Stimulated activated naive CD4-positive, alpha-beta T cell treated with Interleukin-2 at 50 U/mL for 16 hours (primary cell): ENCODE measurements at regions not wholly inside any gene's neighbourhood (a gene's known extent, or its start where the extent isn't known, plus 50 kb on each side); places are given as distances from the start of the nearest gene placed in this dataset.
"Not testable (repeated sequence)": the region's sequence is repeated elsewhere in the genome, so short reads cannot be mapped to it uniquely, and the experiment has no call there.

ENCODE experiments used
- DNase-seq: peaks from one replicate; lab custom pipeline; 2025; lab: John Stamatoyannopoulos, UW

DNA sequence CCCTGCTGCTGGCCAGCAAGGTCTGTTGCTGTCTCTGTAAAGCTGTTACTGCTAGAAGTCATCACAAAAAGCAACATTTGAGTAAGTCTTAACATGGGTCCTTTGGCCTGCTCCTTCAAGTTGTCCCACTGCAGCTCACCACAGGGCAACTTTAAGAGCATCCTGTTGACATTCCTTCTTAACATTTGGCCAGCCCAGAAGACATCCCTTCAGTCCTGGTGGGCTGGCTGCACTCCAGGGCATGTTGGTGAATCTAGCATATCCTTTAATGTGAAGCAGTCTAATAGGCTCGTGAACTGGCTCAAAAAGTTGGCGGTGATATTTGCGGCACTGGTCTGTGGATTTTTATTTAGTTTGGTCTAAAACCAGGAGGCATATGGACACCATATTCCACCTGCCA lies 92.2 kb upstream of the MAML3 start:
- no peak for DNase-seq

GRCh38 chr4:140244328-140244727 lies 90.3 kb upstream of the MAML3 start:
- DNase-seq, result no peak

DNA sequence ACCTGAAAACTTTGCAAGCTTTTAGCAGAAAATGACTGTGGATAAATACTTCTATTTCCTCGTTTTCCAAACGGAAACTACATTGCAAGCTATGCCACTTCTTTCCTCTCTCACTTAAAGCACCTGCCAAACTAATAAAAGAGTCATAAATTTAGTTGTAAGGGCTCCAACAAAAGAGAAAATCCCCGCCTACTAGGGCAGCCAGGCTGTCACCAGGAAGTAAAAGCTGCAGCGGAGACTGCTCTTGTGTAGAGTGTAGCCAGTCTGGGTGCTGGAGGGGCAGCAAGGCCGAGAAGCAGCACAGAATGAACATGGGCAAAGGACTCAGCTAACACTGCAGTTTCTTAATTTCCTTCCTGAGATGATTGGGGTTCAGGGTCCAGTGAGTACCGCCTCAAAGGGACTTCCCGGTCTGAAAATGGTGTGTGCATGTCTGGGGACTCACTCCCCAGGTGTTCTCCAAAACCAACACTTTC lies 89.3 kb upstream of the MAML3 start:
- DNase-seq, result no peak

DNA sequence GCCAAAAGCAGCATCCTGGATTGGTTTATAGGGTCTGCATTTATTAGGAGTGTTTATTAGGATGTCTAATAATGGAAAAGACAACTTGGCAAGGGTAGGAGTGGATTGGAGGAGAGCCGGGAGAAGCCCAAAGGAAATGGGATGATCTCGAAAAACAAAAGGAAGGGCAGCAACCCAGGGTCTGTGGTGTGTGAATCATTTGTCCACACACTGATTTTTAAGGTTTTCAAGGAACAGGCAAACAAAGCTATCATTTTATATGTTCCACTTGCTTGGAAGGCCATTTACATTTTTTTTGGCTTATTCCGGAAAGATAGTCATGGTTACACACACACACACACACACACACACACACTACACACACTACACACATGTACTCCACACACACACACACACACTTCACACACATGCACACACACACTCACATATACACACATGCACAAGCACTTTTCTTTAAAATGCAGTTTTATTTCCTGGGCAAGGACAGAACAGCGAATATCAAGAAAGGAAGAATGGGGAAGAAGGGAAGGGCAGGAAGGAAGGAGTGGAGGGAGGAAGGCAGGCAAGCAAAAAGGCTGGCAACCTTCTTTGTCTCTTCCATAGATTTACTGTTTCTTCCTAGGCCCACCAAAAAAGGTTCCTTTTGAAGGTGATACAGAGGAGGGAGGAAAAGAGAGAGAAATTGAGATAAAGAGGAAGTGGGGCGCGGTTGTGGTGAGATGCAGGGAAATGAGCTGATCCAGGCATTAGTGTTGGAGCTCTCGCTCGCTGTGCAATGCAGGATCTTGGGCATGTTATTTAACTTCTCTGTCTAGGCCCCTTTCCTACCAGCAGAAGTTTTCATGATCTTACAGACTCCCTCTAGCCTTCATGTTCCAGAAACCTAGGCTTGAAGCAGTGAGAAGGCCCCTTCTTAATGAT lies 88.6 kb upstream of the MAML3 start:
- DNase-seq, result no peak

DNA sequence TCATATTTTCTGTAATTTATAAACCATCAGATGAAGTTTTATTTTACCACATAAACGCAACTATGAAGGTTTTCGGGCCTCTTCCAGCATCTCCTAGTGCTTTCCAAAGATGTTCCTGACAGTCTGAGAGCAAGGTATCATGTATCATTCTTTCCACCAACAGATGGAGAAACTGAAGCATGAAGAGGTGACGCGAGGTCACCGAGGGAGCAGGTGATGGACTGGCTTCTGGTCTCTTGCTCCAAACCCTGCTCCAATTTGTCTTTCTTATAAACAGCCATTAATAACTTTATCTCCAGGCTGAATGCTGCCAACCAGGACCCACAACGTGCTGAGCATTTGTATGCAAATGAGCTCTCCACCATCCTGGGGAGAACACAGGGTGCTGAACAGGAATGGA lies 86.3 kb upstream of the MAML3 start:
- no peak for DNase-seq

DNA sequence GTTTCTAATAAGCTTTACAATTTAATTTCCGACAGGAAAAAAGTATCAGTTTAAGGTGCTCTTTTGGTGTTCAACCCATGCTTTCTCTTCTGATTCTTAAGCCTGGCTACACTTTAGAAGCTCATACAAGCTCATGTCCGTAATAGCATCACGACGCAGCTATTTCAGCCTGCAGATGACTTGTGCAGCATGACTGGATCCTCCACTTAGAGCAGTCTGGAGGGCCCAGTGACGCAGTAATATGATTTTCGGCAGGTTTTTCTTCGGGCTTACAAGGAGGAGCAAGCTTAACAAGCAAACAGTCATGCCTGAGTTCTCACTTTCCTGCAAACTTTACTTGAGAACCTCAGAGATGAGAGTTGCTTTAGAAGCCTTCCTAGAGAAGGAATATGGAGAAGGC lies 85.3 kb upstream of the MAML3 start:
- no peak for DNase-seq

- DNase-seq, result no peak
These were observed 84.5 kb upstream of the MAML3 start for GRCh38 chr4:140238351-140239056.

GRCh38 chr4:140237616-140238350 lies 83.8 kb upstream of the MAML3 start:
- DNase-seq, result no peak

DNA sequence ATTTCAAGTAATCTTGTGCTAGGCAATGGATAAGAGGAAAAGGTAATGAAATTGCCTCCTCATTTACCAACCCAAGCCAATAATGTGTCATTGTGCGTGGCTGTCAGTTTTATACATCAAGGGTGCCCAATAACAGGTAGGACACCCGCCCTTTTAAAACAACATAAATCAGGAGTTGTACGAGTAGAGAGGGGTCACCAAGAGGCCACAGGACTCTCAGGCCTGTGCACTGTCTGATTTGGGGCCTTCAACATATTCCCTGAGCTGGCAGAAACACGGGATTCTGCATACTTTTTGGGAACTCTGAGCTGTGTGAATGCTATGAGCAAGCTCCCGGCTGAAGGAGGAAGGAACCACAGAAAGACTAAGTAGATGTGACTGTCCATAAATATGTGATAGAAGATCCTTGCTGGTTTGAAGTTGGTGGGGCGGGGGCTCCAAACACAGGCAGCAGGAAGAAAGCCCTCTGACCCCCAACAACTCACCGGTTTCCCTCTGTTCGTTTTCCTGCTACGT lies 82.7 kb upstream of the MAML3 start:
- no peak for DNase-seq

- DNase-seq, result no peak
These were observed 80.7 kb upstream of the MAML3 start for GRCh38 chr4:140234697-140235060.

GRCh38 chr4:140233791-140234696 lies 80.1 kb upstream of the MAML3 start:
- DNase-seq, result no peak

DNA sequence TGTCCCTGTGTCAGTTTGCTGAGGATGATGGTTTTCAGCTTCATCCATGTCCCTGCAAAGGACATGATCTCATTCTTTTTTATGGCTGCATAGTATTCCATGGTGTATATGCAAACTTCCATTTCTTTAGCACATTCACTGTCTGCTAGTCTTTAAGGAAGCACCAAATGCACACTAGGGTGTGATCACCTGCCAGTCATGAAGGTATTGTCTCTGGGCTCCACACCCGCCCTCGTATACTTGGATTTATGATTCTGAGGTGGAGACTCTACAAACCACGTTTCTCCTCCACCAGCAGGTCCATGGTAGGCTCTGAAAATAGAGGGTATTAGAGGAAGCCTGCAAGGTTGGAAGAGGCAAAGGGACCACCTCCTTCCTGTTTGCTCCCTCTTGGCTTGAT lies 75.9 kb upstream of the MAML3 start:
- DNase-seq, result no peak

DNA sequence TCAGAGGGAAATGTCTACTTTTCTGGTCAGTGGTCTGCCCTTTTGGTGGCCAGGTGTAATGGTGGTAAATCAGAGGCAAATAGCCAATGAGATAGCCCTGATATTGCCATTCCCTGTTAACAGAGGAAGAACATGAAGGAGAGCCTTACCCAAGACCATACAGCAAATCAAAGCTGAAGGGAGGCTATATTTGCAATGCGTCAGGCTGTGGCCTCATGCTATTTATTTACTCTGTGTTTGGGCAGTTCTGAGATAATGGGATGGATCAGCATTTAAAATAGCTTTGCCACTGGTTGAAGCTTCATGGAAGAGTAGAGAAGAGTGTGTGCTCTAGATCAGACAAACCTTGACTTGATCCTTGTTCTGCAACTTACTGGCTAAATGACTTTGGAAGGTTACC lies 73.3 kb upstream of the MAML3 start:
- DNase-seq, result no peak

GRCh38 chr4:140223056-140223810 lies 69.2 kb upstream of the MAML3 start:
- no peak for DNase-seq

DNA sequence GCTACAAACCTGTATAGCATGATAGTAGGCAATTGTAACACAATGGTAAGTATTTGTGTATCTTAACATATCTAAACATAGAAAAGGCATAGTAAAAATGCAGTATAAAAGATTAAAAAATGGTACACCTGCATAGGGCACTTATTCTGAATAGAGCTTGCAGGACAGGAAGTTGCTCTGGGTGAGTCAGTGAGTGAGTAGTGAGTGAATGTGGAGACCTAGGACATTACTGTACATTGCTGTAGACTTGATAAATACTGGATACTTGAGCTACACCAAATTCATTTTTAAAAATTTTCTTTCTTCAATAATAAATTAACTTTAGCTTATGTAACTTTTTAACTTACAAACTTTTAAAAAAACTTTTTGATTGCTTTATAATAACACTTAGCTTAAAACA lies 68.2 kb upstream of the MAML3 start:
- no peak for DNase-seq

DNA sequence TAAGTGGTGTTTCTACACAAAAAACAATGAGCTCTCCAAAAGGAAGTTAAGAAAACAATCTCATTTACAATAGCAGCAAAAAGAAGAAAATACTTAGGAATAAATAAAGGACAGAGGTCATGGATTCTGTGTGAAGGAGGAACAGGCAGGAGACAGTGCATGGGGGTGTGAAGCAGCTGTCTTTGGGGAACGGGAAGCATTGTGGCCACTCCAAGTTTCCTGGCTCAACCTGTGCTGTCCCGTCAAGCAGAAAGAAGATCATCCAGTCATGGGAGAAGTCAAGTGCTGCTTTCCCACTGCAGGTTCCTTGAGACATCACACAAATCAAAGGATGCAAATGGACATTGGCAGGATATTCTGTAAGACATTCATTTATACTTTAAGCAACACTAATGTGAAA lies 66.1 kb upstream of the MAML3 start:
- no peak for DNase-seq

- DNase-seq, result no peak
These were observed 65.6 kb upstream of the MAML3 start for GRCh38 chr4:140219567-140219966.

GRCh38 chr4:140219070-140219469 lies 65.1 kb upstream of the MAML3 start:
- not testable (repeated sequence) for DNase-seq

DNA sequence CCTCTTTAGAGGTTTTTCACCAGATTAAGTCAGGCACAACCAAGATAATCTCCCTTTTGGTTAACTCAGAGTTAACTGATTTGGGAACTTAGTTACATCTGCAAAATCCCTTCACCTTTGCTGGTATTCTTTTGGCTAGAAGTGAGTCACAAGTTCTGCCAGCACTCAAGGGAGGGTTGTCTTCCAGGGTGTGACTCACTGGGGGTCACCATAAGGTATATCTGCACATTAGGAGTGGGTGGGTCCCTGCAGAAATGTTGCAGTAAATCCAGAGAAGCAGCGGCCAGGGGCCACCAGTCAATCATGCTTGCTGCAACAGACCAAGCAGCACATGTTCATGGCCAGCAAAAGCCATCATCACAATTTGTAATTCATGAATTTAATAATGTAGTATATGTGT lies 59.8 kb upstream of the MAML3 start:
- DNase-seq, result no peak

DNA sequence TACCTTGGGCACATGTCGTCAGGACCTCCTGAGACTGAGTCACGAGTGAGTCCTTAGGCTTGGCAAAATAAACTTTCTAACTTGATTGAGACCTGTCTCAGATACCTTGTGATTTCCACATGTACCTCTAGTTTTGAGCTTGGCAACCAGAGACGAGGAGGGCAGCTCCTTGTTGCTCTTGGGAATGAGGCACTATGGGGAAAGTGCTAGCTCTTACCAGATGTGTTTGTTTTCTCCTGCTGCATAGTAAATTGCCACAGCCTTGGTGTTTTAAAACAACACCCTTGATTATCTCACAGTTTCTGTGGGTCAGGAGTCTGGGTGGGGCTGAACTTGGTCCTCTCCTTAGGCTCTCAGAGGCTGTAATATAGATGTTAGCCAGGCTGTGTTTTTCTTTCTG lies 59.1 kb upstream of the MAML3 start:
- DNase-seq, result no peak

- no peak for DNase-seq
These were observed 58.7 kb upstream of the MAML3 start for GRCh38 chr4:140212646-140213045.
